ENCODE measurements at regions not wholly inside any gene's neighbourhood (a gene's known extent, or its start where the extent isn't known, plus 50 kb on each side); places are given as distances from the start of the nearest gene placed in this dataset.

GRCh38 chr14:97417331-97417730 is 620.1 kb downstream of the VRK1 start:
- TF ChIP-seq CTCF (IDR thresholded peaks at IDR 0.05; ENCODE audit: insufficient read depth, low read length, poor library complexity, severe bottlenecking): no peak
- Histone ChIP-seq H3K4me3 (replicated peaks; ENCODE audit: low read depth, low read length) (no peak overlapping the region), H3K36me3 (ENCODE audit: control insufficient read depth, insufficient read depth, low read length) (no peaks in the 10 kb centered on the region), H3K27me3 (replicated peaks; ENCODE audit: control insufficient read depth, insufficient read depth, low read length) (no peaks in the 10 kb centered on the region)
- no peak for DNase-seq (ENCODE audit: extremely low read depth, insufficient read length)

- Histone ChIP-seq H3K4me3 (replicated peaks; ENCODE audit: low read depth, low read length) (no peak overlapping the region), H3K27me3 (replicated peaks; ENCODE audit: control insufficient read depth, insufficient read depth, low read length) (no peaks in the 10 kb centered on the region), H3K36me3 (ENCODE audit: control insufficient read depth, insufficient read depth, low read length) (no peaks in the 10 kb centered on the region)
- DNase-seq (ENCODE audit: extremely low read depth, insufficient read length): no peak
- no peak for TF ChIP-seq CTCF (IDR thresholded peaks at IDR 0.05; ENCODE audit: insufficient read depth, low read length, poor library complexity, severe bottlenecking)
Measured at GRCh38 chr14:97420211-97420610, 623.0 kb downstream of the VRK1 start.

- Histone ChIP-seq H3K27me3 (replicated peaks; ENCODE audit: control insufficient read depth, insufficient read depth, low read length) (no peaks in the 10 kb centered on the region), H3K36me3 (ENCODE audit: control insufficient read depth, insufficient read depth, low read length) (no peaks in the 10 kb centered on the region), H3K4me3 (replicated peaks; ENCODE audit: low read depth, low read length) (no peak overlapping the region)
- DNase-seq (ENCODE audit: extremely low read depth, insufficient read length): no peak
- no peak for TF ChIP-seq CTCF (IDR thresholded peaks at IDR 0.05; ENCODE audit: insufficient read depth, low read length, poor library complexity, severe bottlenecking)
Measured at GRCh38 chr14:97426776-97427175, 629.6 kb downstream of the VRK1 start.

- no peak overlapping the region for H3K4me3 ChIP-seq (replicated peaks; ENCODE audit: low read depth, low read length)
- no peaks in the 10 kb centered on the region for H3K27me3 ChIP-seq (replicated peaks; ENCODE audit: control insufficient read depth, insufficient read depth, low read length)
- no peak for TF ChIP-seq CTCF (IDR thresholded peaks at IDR 0.05; ENCODE audit: insufficient read depth, low read length, poor library complexity, severe bottlenecking)
- H3K36me3 ChIP-seq (ENCODE audit: control insufficient read depth, insufficient read depth, low read length): no peaks in the 10 kb centered on the region
- DNase-seq (ENCODE audit: extremely low read depth, insufficient read length): no peak
Measured at GRCh38 chr14:97428808-97429440, 631.7 kb downstream of the VRK1 start.

- no peaks in the 10 kb centered on the region for H3K27me3 ChIP-seq (replicated peaks; ENCODE audit: control insufficient read depth, insufficient read depth, low read length)
- no peak overlapping the region for H3K4me3 ChIP-seq (replicated peaks; ENCODE audit: low read depth, low read length)
- H3K36me3 ChIP-seq (ENCODE audit: control insufficient read depth, insufficient read depth, low read length): no peaks in the 10 kb centered on the region
- no peak for DNase-seq (ENCODE audit: extremely low read depth, insufficient read length)
- TF ChIP-seq CTCF (IDR thresholded peaks at IDR 0.05; ENCODE audit: insufficient read depth, low read length, poor library complexity, severe bottlenecking): no peak
Measured at GRCh38 chr14:97432586-97432985, 635.4 kb downstream of the VRK1 start.

All from GM06990 (cell line).